Transverse colon (tissue), 4 donors: ENCODE measurements at regions not wholly inside any gene's neighbourhood (a gene's known extent, or its start where the extent isn't known, plus 50 kb on each side); places are given as distances from the start of the nearest gene placed in this dataset.

Experiments
- DNase-seq: peaks from one replicate; pipeline ENCODE4 v3.0.0-alpha.2; 2019
- H3K27ac ChIP-seq, 4 donors: fragments of 200-600 bp; sonication (generic); 2 replicates each; pipeline ENCODE4 v1.5.1; 2016 to 2018; ENCODE audit warnings: inconsistent platforms in 4 of 4
- H3K27me3 ChIP-seq: fragments of 200-600 bp; sonication (generic); 2 replicates; pipeline ENCODE4 v1.5.1; 2017; ENCODE audit warnings: inconsistent platforms
- H3K36me3 ChIP-seq, 4 donors: fragments of 200-600 bp; sonication (generic); 2 replicates each; pipeline ENCODE4 v1.5.1; 2017 to 2019; ENCODE audit warnings: inconsistent platforms in 4 of 4
- H3K4me1 ChIP-seq, 4 donors: fragments of 200-600 bp; sonication (generic); 2 replicates each; pipeline ENCODE4 v1.5.1; 2017 to 2020; ENCODE audit warnings: inconsistent platforms in 4 of 4
- H3K4me3 ChIP-seq, 4 donors: fragments of 200-600 bp; sonication (generic); 1 replicate in 1 of 4; 2 replicates in 3 of 4; pipeline versions ENCODE4 v1.5.1 to v1.6.1; 2017 to 2019; ENCODE audit warnings: inconsistent platforms in 4 of 4
- H3K9me3 ChIP-seq, 2 donors: fragments of 200-600 bp; sonication (generic); 2 replicates each; pipeline ENCODE4 v1.5.1; 2017 to 2019; ENCODE audit warnings: inconsistent platforms in 2 of 2
- CTCF ChIP-seq, 5 experiments: fragments of 200-600 bp in 3 of 5; fragments of 450-650 bp in 2 of 5; sonication (generic) in 3 of 5; IDR thresholded peaks; 1 replicate in 2 of 5; 2 replicates in 3 of 5; pipeline ENCODE4 v1.5.1; 2016 to 2017; ENCODE audit warnings: antibody characterized with exemption in 5 of 5, inconsistent platforms in 3 of 5, mild to moderate bottlenecking in 2 of 5, moderate library complexity in 1 of 5
- EP300 ChIP-seq: sonication (generic); formaldehyde crosslinking; IDR thresholded peaks from one replicate; pipeline ENCODE4 v1.6.1; 2017; ENCODE audit warnings: antibody characterized with exemption, low read depth
- POLR2A ChIP-seq: fragments of 450-650 bp; IDR thresholded peaks from one replicate; pipeline ENCODE4 v1.6.1; 2016; ENCODE audit warnings: antibody characterized with exemption, mild to moderate bottlenecking, moderate library complexity
- POLR2AphosphoS5 ChIP-seq, 3 donors: sonication (generic); formaldehyde crosslinking; IDR thresholded peaks; one replicate each; pipeline ENCODE4 v1.6.1; 2016; ENCODE audit warnings: antibody characterized with exemption in 3 of 3
- WGBS, 2 donors: methylation state at CpG; one replicate each; pipeline ENCODE4 v1.1.5; 2018; ENCODE audit warnings: low coverage in 1 of 2; 5-methylcytosine and 5-hydroxymethylcytosine counted together
- in situ Hi-C, 4 donors: fragments of 200-750 bp; cut with MboI; loops; one replicate each; pipeline versions ENCODE4 v1.15.0 to v1.15.1; 2017; ENCODE audit warnings: low sequenced_read_pairs in 3 of 4, low pct_ligation_motif_present in 1 of 4, low pct_unique_long_range_greater_than_20kb in 1 of 4
- intact Hi-C: fragments of 100-400 bp; cut with DNase I; formaldehyde crosslinking; loops from one replicate; pipeline ENCODE4 v1.15.1; 2023; ENCODE audit warnings: low total_unique reads

GRCh38 chr12:75818863-75819262, 212.7 kb downstream of the PHLDA1 start:
- in situ Hi-C loops = loop anchor here in 1 of 4 donors (10.0 kb wide), 1 partner anchor 216 kb away; the partner anchor contains the start of gene PHLDA1
- Histone ChIP-seq H3K36me3 (no peaks in the 10 kb centered on the region), H3K9me3 (no peaks in the 10 kb centered on the region), H3K27ac (no peak overlapping the region), H3K27me3 (no peaks in the 10 kb centered on the region), H3K4me3 (no peak overlapping the region), H3K4me1 (peaks cover 0 to 15% (median 3%) of the 10 kb centered on the region in 4 donors)
- intact Hi-C loops = no loop called here
- no peak for TF ChIP-seq CTCF (IDR thresholded peaks at IDR 0.05)
- TF ChIP-seq EP300 = no peak
- no peak for TF ChIP-seq POLR2AphosphoS5 (IDR thresholded peaks at IDR 0.05)
- TF ChIP-seq POLR2A = no peak
- DNase-seq = no peak

GRCh38 chr12:75816897-75817296, 214.7 kb downstream of the PHLDA1 start:
- DNase-seq = no peak
- Histone ChIP-seq H3K27ac (no peak overlapping the region), H3K9me3 (no peaks in the 10 kb centered on the region), H3K4me1 (peaks cover 0 to 15% (median 3%) of the 10 kb centered on the region in 4 donors), H3K4me3 (no peak overlapping the region), H3K36me3 (no peaks in the 10 kb centered on the region), H3K27me3 (no peaks in the 10 kb centered on the region)
- TF ChIP-seq POLR2AphosphoS5 (IDR thresholded peaks at IDR 0.05) = no peak
- peak in 2 of 5 experiments; percentile 10 to 12 for TF ChIP-seq CTCF (IDR thresholded peaks at IDR 0.05)
- TF ChIP-seq POLR2A = no peak
- in situ Hi-C loops (loop anchor here in 1 of 4 donors (10.0 kb wide), 1 partner anchor 218 kb away; the partner anchor contains the start of gene PHLDA1), intact Hi-C loops (no loop called here)
- 0 to 12% methylated on average over 1 of the region's 1 CpG for WGBS, 2 donors

GRCh38 chr12:75815756-75816155, 215.8 kb downstream of the PHLDA1 start:
- WGBS, 2 donors = 88% methylated on average over 1 of the region's 1 CpG; no CpG with 5 or more reads in 1 of the 2 donors
- no peak for DNase-seq
- H3K27me3 ChIP-seq = no peaks in the 10 kb centered on the region
- in situ Hi-C loops (loop anchor here in 1 of 4 donors (10.0 kb wide), 1 partner anchor 219 kb away; the partner anchor contains the start of gene PHLDA1), intact Hi-C loops (no loop called here)
- TF ChIP-seq POLR2AphosphoS5 (IDR thresholded peaks at IDR 0.05) = no peak
- no peak for TF ChIP-seq POLR2A
- no peaks in the 10 kb centered on the region for H3K9me3 ChIP-seq
- H3K4me1 ChIP-seq = peaks cover 0 to 15% (median 3%) of the 10 kb centered on the region in 4 donors
- no peak overlapping the region for H3K4me3 ChIP-seq
- H3K27ac ChIP-seq = peak overlapping the region; percentile 49 to 72 (median 56)
- H3K36me3 ChIP-seq = no peaks in the 10 kb centered on the region

- Histone ChIP-seq H3K36me3 (no peaks in the 10 kb centered on the region), H3K4me1 (peaks cover 0 to 15% (median 3%) of the 10 kb centered on the region in 4 donors), H3K27me3 (no peaks in the 10 kb centered on the region), H3K27ac (peak overlapping the region; percentile 49 to 72 (median 56)), H3K9me3 (no peaks in the 10 kb centered on the region), H3K4me3 (no peak overlapping the region)
- 54 to 61% methylated on average over 6 of the region's 6 CpGs for WGBS, 2 donors
- in situ Hi-C loops (loop anchor here in 1 of 4 donors (10.0 kb wide), 1 partner anchor 220 kb away; the partner anchor contains the start of gene PHLDA1), intact Hi-C loops (no loop called here)
- peak in 1 of 3 donors; percentile 31 for TF ChIP-seq POLR2AphosphoS5 (IDR thresholded peaks at IDR 0.05)
- no peak for TF ChIP-seq CTCF (IDR thresholded peaks at IDR 0.05)
- DNase-seq = no peak
Measured at GRCh38 chr12:75814851-75815754, 216.5 kb downstream of the PHLDA1 start.
